ENCODE measurements at regions not wholly inside any gene's neighbourhood (a gene's known extent, or its start where the extent isn't known, plus 50 kb on each side); places are given as distances from the start of the nearest gene placed in this dataset.
A peak's percentile ranks its signal among the peaks of the same experiment; 100 is the strongest.

DNA sequence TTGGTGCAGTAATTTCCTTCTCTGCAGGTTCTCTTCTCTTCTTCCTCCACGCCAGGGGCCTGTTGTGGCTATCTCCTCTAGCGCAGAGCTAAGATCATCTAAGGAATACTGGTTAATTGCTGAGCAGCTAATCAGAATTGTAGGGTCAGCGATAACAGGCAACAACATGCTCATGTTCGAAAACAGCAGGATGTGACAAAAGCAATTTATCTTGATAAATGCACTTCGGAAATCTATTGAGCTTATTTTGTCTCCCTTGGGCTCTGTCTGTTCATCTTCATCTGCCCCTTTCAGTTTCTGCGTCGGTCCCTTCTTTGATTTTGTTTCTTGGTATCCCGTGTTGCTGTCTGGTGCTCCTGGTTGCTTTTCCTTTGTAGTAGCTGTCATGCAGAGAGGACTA lies 67.3 kb upstream of the MAP3K7 start:
- no peak overlapping the region for H3K4me2 ChIP-seq (replicated peaks; ENCODE audit: extremely low read depth, low read length, poor library complexity, severe bottlenecking)
- no peaks in the 10 kb centered on the region for H3K9me3 ChIP-seq (replicated peaks in 1 of 2; ENCODE audit: control insufficient read depth in 1 of 2, insufficient read depth in 1 of 2, low read length in 2 of 2)
- Mint-ChIP-seq H3K9me3 (peaks cover 0 to 5% (median 0%) of the 10 kb centered on the region in 7 donors), H3K27ac (peak overlapping the region in 1 of 7 donors; percentile 44), H3K36me3 (no peaks in the 10 kb centered on the region), H3K4me3 (no peak overlapping the region), H3K27me3 (ENCODE audit: low read depth in 3 of 3) (peaks cover 0 to 4% (median 3%) of the 10 kb centered on the region in 3 donors), H3K4me1 (no peaks in the 10 kb centered on the region)
- no peak overlapping the region for H3K27ac ChIP-seq (ENCODE audit: low read depth in 1 of 2, low read length in 2 of 2)
- TF ChIP-seq, protein P1, sequence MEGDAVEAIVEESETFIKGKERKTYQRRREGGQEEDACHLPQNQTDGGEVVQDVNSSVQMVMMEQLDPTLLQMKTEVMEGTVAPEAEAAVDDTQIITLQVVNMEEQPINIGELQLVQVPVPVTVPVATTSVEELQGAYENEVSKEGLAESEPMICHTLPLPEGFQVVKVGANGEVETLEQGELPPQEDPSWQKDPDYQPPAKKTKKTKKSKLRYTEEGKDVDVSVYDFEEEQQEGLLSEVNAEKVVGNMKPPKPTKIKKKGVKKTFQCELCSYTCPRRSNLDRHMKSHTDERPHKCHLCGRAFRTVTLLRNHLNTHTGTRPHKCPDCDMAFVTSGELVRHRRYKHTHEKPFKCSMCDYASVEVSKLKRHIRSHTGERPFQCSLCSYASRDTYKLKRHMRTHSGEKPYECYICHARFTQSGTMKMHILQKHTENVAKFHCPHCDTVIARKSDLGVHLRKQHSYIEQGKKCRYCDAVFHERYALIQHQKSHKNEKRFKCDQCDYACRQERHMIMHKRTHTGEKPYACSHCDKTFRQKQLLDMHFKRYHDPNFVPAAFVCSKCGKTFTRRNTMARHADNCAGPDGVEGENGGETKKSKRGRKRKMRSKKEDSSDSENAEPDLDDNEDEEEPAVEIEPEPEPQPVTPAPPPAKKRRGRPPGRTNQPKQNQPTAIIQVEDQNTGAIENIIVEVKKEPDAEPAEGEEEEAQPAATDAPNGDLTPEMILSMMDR (IDR thresholded peaks at IDR 0.05), result no peak
- H3K9ac ChIP-seq (ENCODE audit: insufficient read depth, low read length, poor library complexity, severe bottlenecking), result no peak overlapping the region
- no peaks in the 10 kb centered on the region for H3K36me3 ChIP-seq (replicated peaks in 1 of 2; ENCODE audit: control insufficient read depth in 1 of 2, insufficient read depth in 2 of 2, low read length in 2 of 2)
- DNase-seq, result no peak
- H3K27me3 ChIP-seq (ENCODE audit: control insufficient read depth in 2 of 2, insufficient read depth in 2 of 2, low read length in 2 of 2), result no peaks in the 10 kb centered on the region
- 91% methylated on average over 4 of the region's 8 CpGs for WGBS (ENCODE audit: insufficient coverage)
- H3K79me2 ChIP-seq (ENCODE audit: insufficient read depth, low read length), result no peaks in the 10 kb centered on the region
- H3K4me1 ChIP-seq (ENCODE audit: control insufficient read depth in 1 of 2, insufficient read depth in 2 of 2, low read length in 2 of 2), result no peaks in the 10 kb centered on the region
- intact Hi-C loops (cut with micrococcal nuclease), result no loop called here
- no peaks in the 10 kb centered on the region for H4K20me1 ChIP-seq (ENCODE audit: insufficient read depth, low read length)
- H3K4me3 ChIP-seq (replicated peaks in 1 of 3; ENCODE audit: low read depth in 2 of 3, low read length in 3 of 3), result no peak overlapping the region
- H2AFZ ChIP-seq (ENCODE audit: insufficient read depth, low read depth, low read length, poor library complexity, severe bottlenecking), result no peak overlapping the region

DNA sequence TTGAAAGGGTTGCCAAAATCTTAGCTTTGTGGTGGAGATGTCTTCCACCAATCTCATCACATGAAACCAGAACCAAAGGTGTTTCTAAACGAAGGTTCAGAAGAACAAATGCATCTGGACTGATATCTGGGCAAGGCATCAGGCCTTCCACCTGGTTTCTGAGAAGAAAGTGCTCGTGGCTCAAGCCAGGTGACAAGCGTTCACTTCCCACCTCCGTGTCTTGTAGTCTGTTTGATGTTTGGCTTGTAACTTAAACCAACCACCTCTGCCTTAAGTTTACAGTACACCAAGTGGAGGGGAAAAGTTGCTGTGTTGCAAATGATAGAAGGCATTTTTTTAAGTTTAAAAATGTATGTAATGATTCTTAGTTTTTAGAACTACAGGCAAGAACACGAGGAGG lies 66.9 kb upstream of the MAP3K7 start:
- Mint-ChIP-seq H3K27ac (no peak overlapping the region), H3K9me3 (peaks cover 0 to 1% (median 0%) of the 10 kb centered on the region in 7 donors), H3K27me3 (ENCODE audit: low read depth in 3 of 3) (peaks cover 0 to 4% (median 3%) of the 10 kb centered on the region in 3 donors), H3K4me1 (no peaks in the 10 kb centered on the region), H3K36me3 (no peaks in the 10 kb centered on the region), H3K4me3 (no peak overlapping the region)
- H2AFZ ChIP-seq (ENCODE audit: insufficient read depth, low read depth, low read length, poor library complexity, severe bottlenecking), result no peak overlapping the region
- H4K20me1 ChIP-seq (ENCODE audit: insufficient read depth, low read length), result no peaks in the 10 kb centered on the region
- H3K9ac ChIP-seq (ENCODE audit: insufficient read depth, low read length, poor library complexity, severe bottlenecking), result no peak overlapping the region
- WGBS (ENCODE audit: insufficient coverage), result no CpG with 5 or more reads among the region's 5 CpGs
- no peaks in the 10 kb centered on the region for H3K79me2 ChIP-seq (ENCODE audit: insufficient read depth, low read length)
- H3K4me3 ChIP-seq (replicated peaks in 1 of 3; ENCODE audit: low read depth in 2 of 3, low read length in 3 of 3), result no peak overlapping the region
- no peak overlapping the region for H3K27ac ChIP-seq (ENCODE audit: low read depth in 1 of 2, low read length in 2 of 2)
- H3K4me1 ChIP-seq (ENCODE audit: control insufficient read depth in 1 of 2, insufficient read depth in 2 of 2, low read length in 2 of 2), result no peaks in the 10 kb centered on the region
- no peaks in the 10 kb centered on the region for H3K9me3 ChIP-seq (replicated peaks in 1 of 2; ENCODE audit: control insufficient read depth in 1 of 2, insufficient read depth in 1 of 2, low read length in 2 of 2)
- no peak overlapping the region for H3K4me2 ChIP-seq (replicated peaks; ENCODE audit: extremely low read depth, low read length, poor library complexity, severe bottlenecking)
- H3K27me3 ChIP-seq (ENCODE audit: control insufficient read depth in 2 of 2, insufficient read depth in 2 of 2, low read length in 2 of 2), result no peaks in the 10 kb centered on the region
- H3K36me3 ChIP-seq (replicated peaks in 1 of 2; ENCODE audit: control insufficient read depth in 1 of 2, insufficient read depth in 2 of 2, low read length in 2 of 2), result no peaks in the 10 kb centered on the region
- intact Hi-C loops (cut with micrococcal nuclease), result no loop called here
- DNase-seq, result no peak
- TF ChIP-seq, protein P1 (IDR thresholded peaks at IDR 0.05), result no peak
